GM04503 (cell line): ENCODE measurements at regions not wholly inside any gene's neighbourhood (a gene's known extent, or its start where the extent isn't known, plus 50 kb on each side); places are given as distances from the start of the nearest gene placed in this dataset.

Source experiments
- DNase-seq: peaks from one replicate; pipeline ENCODE4 v3.0.0-alpha.2; 2012; ENCODE audit warnings: low read depth

DNA sequence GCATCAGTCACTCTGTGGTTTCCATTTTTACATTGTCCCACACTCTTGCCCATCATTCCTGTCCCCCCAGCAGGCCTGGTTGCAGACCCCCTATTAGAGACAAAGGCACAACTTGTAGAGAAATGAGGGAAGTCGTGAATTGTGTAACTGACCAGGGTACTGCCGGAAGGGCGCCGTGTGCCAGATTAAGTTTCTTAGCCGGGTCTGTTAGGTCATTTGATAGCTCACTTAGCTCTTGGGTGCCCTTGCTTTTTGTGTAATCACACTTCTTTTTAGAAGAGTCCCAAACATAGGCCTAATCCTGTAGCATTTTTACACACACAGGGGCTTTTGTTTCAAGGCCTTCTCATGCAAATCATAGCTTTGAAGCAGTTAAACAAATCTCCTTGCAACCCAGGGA, 87.2 kb downstream of the CTAGE1 start:
- DNase-seq = no peak

DNA sequence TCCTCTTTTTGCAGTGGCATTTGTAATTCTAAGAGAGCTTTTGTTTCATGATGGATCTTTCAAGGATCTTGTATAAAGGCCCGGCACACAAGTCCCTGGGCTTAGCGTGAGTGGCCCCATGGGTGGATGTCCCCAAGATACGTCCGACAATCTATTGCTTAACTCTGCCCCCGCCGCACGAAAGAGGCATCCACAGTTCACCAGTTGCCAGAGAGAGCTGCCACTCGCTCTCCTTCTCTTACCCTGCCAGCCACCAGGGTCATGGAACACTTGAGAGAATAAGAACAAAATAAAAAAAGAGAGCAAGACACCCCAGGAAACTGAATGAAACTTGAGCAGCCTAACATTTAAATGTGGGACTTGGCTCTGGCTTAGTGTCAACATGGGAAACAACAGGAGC, 92.3 kb downstream of the CTAGE1 start:
- DNase-seq = no peak

DNA sequence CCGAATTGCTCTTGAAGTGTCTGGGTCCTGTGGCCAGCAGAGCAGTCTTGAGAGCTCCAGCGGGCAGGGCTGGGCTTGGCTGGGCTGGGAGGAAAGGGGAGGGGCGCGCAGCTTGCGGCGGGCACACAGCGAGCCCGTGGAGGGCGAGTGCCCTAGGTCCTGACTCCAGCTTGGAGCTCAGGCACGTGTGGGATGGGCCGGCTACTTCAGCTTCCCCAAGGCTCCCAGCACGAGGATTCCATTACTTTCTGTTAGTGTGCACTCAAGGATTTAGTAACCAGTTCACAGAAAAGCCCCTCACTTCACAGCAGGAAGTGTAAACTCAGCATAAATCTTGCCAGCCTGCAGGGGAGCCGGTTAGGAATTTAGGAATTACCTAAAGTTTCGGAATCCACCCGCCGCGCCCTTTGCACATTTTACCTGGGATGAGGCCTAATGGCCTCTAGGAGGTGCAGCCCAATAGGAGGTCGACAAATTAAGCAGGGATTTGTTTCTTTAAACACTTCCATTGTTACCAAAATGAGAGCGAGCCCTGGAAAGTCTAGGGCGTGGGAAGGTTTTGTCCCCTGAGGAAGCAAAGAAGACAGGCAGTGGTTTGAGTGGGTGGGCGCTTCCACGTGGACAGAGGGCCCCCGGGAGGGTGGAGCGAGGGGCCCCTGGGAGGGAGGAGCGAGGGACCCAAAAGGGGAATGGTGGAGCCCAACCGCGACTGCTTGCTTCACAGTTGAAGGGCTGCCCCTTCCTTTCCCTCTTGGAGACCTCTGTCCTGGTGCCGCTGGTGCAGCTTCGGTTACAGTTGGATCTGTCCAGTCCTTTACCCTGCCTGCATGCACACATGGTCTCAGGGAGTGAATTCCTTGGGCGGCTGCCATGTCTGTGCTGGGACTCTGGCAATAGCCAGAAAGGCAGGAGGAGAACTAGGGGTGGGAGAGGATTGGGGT, 93.3 kb downstream of the CTAGE1 start:
- DNase-seq = no peak

DNA sequence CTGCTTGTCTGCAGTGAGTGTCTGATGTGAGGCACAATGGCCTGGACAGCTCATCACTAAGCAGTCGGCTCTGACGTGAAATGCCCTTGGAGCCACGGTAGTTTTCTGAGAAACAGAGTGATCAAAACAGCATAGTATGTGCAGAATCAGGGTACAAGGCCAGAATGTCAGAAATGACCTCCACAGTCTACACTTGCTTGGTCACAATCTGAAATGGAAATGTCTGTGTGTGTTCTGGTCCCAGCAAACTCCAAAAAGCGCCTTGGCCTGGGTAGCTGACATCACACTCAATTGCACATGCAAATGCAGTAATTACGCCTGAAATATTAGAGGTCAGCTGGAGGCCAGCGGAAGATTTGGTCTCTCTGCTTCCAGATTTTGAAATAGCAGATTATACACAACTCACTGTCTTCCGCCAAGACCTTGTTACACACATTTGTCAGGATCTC, 95.4 kb downstream of the CTAGE1 start:
- DNase-seq = no peak

DNA sequence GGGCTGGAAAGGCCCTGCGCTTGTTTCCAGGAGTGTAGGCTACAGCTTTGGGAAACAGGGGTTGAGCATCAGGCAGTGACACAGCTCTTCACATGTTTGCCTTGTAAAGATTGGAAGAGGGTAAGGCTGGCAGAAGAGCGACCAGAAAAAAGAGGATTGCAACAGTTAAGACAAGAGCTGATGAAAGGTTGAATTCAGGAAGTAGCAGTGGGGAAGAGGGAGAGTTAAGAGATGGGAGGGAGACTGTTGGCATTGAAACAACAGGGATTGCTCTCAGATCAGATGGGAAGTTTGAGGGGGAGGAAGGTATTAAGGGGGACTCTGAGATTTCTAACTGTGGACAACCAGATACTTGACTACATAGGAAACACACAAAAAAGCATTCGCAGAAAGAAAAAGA, 96.9 kb downstream of the CTAGE1 start:
- DNase-seq = no peak

DNA sequence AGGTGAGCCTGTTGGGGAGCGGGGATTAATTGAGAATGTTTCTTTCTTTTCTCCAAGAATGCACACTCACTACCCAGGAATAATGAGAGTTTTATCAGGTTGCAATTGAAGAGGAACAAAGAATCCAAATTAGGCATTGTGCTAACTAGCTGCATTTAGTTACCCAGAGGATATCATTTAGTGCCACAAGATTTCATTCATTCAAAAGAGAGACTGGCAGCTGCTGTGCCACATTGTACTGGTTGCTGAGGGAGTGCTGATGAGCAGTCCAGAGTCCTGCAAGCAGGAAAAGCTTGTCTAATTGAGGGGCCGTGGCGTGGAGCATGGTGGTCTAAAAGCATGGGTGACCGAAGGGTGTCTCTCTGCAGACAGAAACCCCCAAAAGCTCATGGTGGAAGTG, 97.6 kb downstream of the CTAGE1 start:
- no peak for DNase-seq

DNA sequence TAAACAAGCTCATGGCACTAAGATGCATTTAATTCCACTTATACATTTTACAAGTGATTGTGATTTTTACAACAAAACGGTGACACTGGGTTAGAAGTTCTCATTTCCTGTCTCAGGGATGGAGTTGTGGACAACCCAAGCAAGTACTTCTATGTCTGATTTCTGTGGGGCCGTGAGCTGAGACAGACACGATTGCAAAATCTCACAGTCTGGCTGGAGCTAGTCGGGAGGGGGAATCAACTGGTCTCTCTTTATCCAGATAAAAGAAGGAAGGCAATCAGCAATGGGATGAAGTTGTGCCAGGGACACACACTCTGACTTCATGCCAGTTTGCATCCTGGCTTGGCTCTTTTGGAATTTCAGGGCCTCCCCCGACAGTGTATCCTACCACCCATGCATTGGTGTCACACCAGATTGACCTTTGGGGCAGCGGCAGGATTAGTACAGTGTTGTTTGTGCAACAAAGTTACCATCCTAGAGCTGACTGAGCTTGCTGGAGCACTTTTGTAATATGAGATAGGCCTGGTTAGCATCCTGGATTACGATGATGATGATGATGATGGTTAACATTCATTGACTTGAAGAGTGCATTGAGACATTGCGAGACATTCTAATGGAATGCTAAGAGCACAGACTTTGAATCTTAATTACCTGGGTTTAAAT, 98.8 kb downstream of the CTAGE1 start:
- DNase-seq = no peak

DNA sequence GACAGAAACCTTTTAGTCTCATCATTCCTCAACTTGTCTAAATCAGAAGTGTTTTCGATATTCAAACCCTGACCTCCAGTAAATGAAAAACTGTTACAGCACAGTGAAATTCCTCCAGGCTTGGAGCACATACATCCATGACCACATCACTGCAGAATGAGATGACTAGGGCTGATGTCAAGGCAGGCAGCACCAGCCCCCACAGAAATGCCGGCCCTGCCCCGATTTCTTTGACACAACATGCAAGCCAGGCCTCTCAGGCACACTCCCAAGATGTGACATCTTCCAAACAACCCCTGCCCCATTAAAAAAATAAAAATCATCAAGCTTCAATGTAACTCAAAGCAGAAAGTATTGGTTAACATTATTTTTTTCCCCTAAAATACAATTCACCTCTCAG, 103.3 kb downstream of the CTAGE1 start:
- peak; percentile 50 for DNase-seq

DNA sequence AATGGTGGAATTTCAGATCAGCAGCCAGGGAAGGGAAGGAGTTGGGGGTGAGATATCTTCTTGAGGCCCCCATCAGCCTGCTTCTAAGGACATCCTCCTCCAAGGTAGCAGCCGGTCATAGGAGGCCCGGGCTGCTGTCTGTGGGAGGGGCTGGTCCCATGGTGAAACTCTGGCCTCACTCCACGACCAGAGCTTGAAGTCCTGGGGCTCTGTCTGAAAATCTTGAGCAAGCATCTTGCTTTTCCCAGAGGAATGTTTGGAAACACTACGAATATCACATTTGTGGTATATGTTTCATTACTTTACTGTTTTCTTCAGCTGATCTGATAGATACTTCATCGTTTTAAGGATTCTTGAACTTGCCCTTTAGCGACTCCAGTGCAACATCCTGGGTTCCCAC, 103.7 kb downstream of the CTAGE1 start:
- peak; percentile 16 for DNase-seq

DNA sequence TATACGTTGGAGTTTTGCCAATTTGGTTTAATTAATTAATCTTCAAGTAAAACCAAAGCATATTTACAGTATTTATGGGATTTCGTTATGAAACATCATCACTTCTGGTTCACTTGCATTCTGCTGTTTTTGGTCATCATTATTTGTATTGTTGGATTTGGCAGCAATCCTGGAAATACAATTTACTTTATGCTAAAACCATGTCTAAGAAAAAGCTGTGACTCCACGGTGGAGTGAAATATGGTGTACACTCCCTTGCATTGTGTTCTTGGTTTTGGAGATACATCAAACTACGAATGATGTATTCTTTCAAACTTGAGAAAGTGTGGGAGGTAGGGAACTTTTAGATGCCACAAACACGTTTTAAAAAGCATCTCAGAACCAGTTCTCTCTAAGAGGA, 106.4 kb downstream of the CTAGE1 start:
- peak; percentile 21 for DNase-seq

DNA sequence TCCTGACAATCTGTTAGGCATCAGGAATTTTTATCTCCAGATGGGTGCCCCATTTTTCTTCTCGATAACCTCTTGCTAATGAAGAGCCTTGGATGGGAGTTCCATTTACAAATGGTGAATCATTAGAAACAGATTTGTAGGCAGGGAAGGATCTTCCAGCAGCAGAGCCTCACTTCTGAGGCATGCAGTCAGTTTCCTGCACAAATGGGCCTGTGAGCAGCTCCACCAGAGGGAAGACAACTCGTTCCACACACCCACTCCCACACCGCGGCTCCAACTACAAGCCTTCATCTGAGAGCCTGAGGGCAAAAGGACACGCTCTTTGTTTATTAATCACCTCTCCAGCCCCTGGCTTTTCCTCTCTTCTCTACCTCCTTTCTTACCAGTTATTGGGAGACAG, 108.5 kb downstream of the CTAGE1 start:
- DNase-seq = peak; percentile 39

DNA sequence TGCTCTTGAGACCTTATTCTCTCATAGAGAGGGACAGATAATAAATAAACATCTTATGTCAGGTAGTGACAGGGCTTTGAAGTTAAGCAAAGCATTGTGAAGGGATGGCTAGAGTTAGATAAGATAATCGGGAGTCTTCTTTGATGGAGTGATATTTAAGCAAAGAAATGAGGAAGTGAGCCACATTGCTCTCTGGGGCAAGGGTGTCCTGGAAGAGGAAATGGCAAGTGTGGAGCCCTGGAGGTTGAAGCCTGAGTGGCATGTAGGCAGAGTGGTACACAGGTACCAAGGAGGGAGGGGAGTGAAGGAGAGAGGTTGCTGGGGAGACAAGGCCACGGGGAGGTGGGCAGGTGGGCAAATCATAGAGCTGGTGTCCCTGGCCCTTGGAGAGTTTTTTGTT, 110.2 kb downstream of the CTAGE1 start:
- no peak for DNase-seq

DNA sequence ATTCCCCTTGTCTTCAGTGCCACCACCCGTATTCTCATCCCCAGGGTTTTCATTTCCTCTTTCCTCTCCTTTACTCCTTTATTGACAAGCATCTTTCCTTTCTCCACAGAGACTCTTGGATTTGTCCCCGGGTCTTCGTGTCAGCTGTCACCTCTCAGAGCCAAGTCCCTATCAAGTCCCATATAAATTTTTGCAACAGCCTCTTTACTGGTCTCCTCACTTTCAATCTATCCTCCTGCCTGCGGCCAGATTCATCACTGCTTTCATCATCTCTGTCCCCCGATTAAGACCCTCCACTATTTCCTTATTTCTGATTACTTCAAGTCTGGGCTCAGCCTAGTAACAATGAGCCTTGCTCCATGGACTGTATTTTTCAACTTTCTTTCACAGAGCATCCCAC, 113.8 kb downstream of the CTAGE1 start:
- DNase-seq = no peak

DNA sequence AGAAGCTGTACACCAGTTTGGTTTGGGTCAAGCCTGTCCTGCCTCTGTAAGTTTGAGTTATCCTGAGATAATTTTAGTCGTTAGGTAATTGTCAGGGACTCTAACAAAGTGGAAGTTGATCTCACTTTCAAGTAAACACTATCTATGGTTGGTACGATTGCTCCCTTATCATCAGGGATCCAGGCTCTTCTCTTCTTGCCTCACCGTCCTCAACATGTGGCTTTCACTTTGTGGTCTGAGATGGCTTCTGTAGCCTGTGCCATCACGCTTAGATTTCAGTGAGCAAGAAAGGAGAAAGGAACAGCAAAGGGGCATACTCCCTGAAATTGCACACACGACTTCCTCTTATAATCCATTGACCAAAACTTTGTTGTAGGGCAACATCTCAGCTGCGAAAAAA, 115.6 kb downstream of the CTAGE1 start:
- DNase-seq = no peak

DNA sequence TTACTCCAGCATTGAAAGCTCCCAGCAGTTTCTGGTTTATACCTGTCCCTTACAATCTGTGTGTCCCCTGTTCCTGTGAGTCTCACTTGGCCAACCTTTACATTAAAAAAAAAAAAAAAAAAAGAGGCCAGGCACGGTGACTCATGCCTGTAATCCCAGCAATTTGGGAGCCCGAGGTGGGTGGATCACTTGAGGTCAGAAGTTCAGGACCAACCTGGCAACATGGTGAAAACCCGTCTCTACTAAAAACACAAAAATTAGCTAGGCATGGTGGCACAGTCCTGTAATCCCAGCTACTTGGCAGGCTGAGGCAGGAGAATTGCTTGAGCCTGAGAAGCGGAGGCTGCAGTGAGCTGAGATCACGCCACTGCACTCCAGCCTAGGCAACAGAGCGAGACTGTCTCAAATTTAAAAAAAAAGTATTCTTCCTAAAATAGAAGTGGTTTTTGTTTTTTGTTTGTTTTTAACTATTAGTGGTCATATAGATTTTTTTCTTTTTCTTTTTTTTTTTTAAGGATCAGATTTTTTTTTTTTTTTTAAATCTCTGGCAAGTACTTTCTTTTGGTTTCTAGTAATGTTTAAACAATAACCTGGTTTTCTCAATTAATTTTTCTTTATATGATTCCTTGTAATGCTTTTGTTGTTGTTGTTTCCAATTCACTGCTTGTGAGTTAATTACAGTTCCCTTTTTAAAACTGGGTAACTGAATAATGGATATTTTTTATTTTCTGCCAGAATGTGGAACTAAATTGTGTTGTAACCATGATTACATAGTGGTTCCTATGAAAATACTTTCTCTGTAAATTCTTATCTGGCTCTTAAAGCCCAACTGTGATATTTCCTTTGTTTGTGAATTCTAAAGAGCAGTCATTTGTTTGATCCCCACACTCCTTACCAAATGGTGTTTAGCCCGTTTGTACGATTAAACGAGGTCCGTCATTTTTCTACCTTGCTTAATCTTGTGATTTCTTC, 116.8 kb downstream of the CTAGE1 start:
- no peak for DNase-seq

DNA sequence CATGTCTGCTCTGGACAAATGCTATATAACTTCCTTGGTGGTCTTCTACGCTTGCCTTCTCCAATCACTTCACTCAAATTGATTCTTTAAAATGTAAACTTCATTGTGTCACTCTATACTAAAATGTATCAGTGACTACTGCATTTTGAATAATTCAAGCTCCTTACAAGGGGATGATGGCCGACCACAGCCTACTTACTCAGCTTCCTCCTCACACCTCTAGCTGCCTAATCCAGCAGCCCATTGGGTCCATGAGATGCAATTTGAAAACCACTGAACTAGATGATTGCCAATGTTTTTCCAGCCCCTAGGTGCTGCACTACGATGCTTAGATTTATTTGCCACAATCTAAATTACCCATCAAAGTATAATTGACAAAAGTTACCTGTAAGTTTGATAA, 120.7 kb downstream of the CTAGE1 start:
- no peak for DNase-seq

DNA sequence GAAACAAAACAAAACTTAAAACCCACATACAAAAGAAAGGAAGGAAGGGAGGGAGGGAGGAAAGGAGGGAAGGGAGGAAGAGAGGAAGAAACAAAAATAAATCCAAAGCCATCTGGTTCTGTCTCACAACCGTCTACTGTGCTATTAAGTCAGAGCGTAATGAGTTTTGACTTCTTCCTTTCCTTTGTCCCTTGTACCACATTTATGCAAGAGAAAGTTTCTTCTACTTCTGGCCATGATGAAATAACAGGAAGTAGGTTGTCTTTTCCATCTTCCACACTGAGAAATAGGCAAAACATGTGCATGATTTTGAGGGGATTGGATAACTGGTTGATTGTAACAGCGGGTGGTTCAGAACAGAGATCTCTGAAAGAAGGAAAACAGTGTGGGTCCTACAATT, 121.4 kb downstream of the CTAGE1 start:
- DNase-seq = no peak

DNA sequence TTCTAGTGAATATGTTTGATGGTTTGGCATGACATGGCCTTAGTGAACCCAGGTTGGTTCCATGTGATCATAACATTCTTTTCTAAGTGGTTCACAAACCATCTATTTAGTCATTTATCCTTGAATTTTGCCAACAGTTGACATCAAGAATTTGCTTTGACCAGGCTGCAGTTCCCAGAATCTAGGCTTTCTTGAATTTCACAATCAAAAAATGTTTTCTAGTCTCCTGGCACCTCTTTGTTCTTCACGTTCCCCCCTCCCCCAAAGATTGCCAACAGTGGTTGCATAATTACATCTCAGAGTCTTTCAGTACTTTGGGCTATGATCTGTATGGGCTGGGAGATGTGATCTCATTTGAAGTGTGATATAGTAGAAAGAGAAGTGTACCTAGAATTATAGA, 124.0 kb downstream of the GATA6 start:
- DNase-seq = no peak

DNA sequence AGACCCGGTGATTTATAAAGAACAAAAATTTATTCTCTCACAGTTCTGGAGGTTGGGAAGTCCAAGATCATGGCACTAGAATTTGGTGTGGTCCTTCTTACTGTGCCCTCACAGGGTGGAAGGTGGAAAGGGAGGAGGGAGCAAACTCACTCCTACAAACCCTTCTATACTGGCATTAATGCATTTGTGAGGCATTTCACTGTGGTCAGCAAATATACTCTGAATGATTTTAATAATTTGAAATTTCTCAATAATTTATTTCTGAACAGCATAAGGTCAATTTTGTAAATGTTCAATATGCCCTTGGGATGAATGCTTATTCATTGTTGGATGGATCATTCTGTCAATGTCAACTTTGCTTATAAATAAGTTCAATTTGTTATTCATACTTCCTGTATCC, 120.6 kb downstream of the GATA6 start:
- DNase-seq = no peak

DNA sequence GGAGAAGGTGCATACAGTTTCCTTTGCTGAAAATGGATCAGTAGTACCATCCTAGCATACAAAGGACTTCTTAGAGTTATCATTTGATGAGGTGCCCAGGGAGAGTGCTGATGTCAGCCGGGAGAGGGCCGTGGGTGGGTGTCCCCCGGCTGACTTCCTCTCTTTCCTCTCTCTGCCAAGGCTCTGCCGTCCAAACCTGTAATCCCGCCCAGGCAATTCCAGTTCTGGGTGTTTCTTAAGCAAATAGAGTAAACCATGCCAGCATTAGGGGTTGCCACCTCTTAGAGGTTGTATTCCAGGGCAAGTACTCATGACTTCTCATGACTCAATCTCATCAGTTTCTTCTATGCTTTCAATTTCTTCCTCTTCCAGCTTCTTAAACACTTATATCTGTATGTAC, 117.2 kb downstream of the GATA6 start:
- no peak for DNase-seq

DNA sequence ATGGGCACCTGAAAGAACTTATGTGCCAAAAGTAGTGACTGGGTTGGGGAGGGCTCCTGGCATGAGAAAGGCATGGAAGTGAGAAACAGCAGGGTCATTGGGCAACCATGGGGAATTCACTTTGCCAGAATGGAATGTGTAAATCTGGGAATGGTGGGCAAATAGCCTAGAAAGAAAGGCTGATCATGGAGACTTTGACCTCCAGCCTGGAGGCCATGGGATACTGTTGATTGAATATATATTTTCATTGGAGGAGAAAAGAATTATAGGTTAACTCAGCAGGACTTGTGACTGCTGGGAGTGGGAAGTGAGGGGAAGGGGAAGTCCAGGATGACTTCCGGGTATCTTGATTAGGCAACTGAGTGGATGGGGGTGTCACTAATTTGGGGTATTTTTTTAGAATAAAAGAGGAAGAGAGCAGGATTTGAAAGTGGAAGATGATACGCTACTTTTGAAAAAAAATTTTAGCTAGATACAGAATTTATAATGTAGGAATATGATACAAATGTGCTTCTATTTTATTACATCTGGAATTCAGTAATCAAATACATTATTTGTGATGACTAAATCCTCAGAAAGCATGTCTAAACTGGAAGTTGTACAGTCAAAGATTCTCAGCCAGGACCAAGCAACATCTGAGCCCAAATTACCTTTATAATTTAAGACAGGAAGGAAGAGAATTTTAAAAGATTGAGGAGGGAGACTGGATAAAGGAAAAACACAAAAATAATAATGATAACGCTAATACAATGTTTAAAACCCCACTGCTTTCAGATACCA, 116.2 kb downstream of the GATA6 start:
- DNase-seq = no peak
